A549 (cell line): ENCODE measurements at regions not wholly inside any gene's neighbourhood (a gene's known extent, or its start where the extent isn't known, plus 50 kb on each side); places are given as distances from the start of the nearest gene placed in this dataset.

ENCODE experiments used
- ATAC-seq, 2 experiments: fragments of 200-7000 bp in 1 of 2; fragments of >200 bp in 1 of 2; cut with Nextera tagmentation in 1 of 2; cut with Tn5 transposase in 1 of 2; 3 replicates each; pipeline versions ENCODE4 v1.8.0 to v1.9.1; 2018 to 2020; ENCODE audit warnings: mild to moderate bottlenecking in 1 of 2, moderate library complexity in 1 of 2
- CTCF ChIA-PET: fragments of 300-600 bp; sonication (Branson Sonifier 250); formaldehyde crosslinking; extraction: SDS; loops from one replicate; lab custom pipeline; 2021; ENCODE audit warnings: antibody characterized with exemption, inconsistent platforms; lab: Yijun Ruan, JAX
- POLR2A ChIA-PET: fragments of 350-600 bp; formaldehyde crosslinking; extraction: SDS; loops from one replicate; lab custom pipeline; 2021; ENCODE audit warnings: antibody characterized with exemption, inconsistent platforms; lab: Yijun Ruan, JAX
- DNase-seq, 2 experiments: peaks; one replicate each; pipeline versions ENCODE4 v3.0.0 to v3.0.0-alpha.2; 2011 to 2016; ENCODE audit warnings: low read depth in 1 of 2, low spot score in 1 of 2
- FAIRE-seq: peaks from 2 replicates; lab custom pipeline; 2011; peaks lifted over from hg19 to GRCh38; lab: Jason Lieb, UNC
- H3K27ac ChIP-seq, 2 experiments: fragments of >200 bp; sonication (Bioruptor Twin); formaldehyde crosslinking; 3 replicates each; pipeline ENCODE4 v1.5.1; 2016 to 2017
- H3K4me1 ChIP-seq: fragments of >200 bp; sonication (Bioruptor Twin); formaldehyde crosslinking; 3 replicates; pipeline ENCODE4 v1.6.1; 2016
- H3K4me2 ChIP-seq: fragments of >200 bp; sonication (Bioruptor Twin); formaldehyde crosslinking; 3 replicates; pipeline ENCODE4 v1.6.1; 2016
- H3K4me3 ChIP-seq: fragments of >200 bp; sonication (Bioruptor Twin); formaldehyde crosslinking; 3 replicates; pipeline ENCODE4 v1.5.1; 2016
- H3K9me3 ChIP-seq: fragments of >200 bp; sonication (Bioruptor Twin); formaldehyde crosslinking; 3 replicates; pipeline ENCODE4 v1.6.1; 2016
- ATOH8 ChIP-seq: fragments of 250-450 bp; sonication (Bioruptor Pico); IDR thresholded peaks from 2 replicates; pipeline ENCODE4 v1.5.0; 2020; ENCODE audit warnings: low read depth, mild to moderate bottlenecking, moderate library complexity
- BCL3 ChIP-seq: fragments of >200 bp; sonication (Bioruptor Twin); formaldehyde crosslinking; IDR thresholded peaks from 3 replicates; pipeline ENCODE4 v1.6.1; 2016
- BHLHE40 ChIP-seq: IDR thresholded peaks from 2 replicates; pipeline ENCODE4 v1.6.1; 2012; ENCODE audit warnings: low read depth, low read length, inconsistent platforms
- CHD2 ChIP-seq: fragments of 150-350 bp; IDR thresholded peaks from 2 replicates; pipeline ENCODE4 v1.6.1; 2014; ENCODE audit warnings: low read length; ENCODE audit not compliant: partially characterized antibody
- CTCF ChIP-seq: fragments of >200 bp; sonication (Bioruptor Twin); formaldehyde crosslinking; IDR thresholded peaks from 3 replicates; pipeline ENCODE4 v1.5.1; 2016
- EHF ChIP-seq: fragments of 250-450 bp; sonication (Bioruptor Pico); IDR thresholded peaks from 2 replicates; pipeline ENCODE4 v1.5.0; 2020; ENCODE audit warnings: mild to moderate bottlenecking
- EHMT2 ChIP-seq: fragments of 200-600 bp; sonication (generic); IDR thresholded peaks from 2 replicates; pipeline ENCODE4 v1.6.1; 2016; ENCODE audit warnings: antibody characterized with exemption, low read depth, mild to moderate bottlenecking, moderate library complexity
- FOSL2 ChIP-seq, 2 experiments: fragments of 450-650 bp in 1 of 2; fragments of >200 bp in 1 of 2; sonication (Bioruptor Twin) in 1 of 2; formaldehyde crosslinking; IDR thresholded peaks; 2 replicates each; pipeline versions ENCODE4 v1.5.0 to v1.6.1; 2016 to 2020; ENCODE audit warnings: mild to moderate bottlenecking in 1 of 2, moderate library complexity in 1 of 2
- FOXS1 ChIP-seq: fragments of 250-450 bp; sonication (Bioruptor Pico); IDR thresholded peaks from 2 replicates; pipeline ENCODE4 v1.5.0; 2020; ENCODE audit warnings: mild to moderate bottlenecking, moderate library complexity
- HES2 ChIP-seq: fragments of >200 bp; sonication (Bioruptor Twin); formaldehyde crosslinking; IDR thresholded peaks from 2 replicates; pipeline ENCODE4 v1.6.1; 2016
- HEYL ChIP-seq: fragments of 250-450 bp; sonication (Bioruptor Pico); IDR thresholded peaks from 2 replicates; pipeline ENCODE4 v1.8.0; 2021; ENCODE audit warnings: mild to moderate bottlenecking, moderate library complexity
- HOXB5 ChIP-seq: fragments of 250-450 bp; sonication (Bioruptor Pico); IDR thresholded peaks from 2 replicates; pipeline ENCODE4 v1.5.0; 2020; ENCODE audit warnings: mild to moderate bottlenecking, moderate library complexity
- JUNB ChIP-seq: fragments of >200 bp; sonication (Bioruptor Twin); formaldehyde crosslinking; IDR thresholded peaks from 2 replicates; pipeline ENCODE4 v1.6.1; 2016
- MAX ChIP-seq: IDR thresholded peaks from 2 replicates; pipeline ENCODE4 v1.6.1; 2012
- POLR2AphosphoS2 ChIP-seq: conservative IDR thresholded peaks from 2 replicates; pipeline ENCODE4 v1.6.1; 2012; ENCODE audit warnings: low read length, improper control_type of control experiment, inconsistent platforms
- RAD21 ChIP-seq, 2 experiments: fragments of >200 bp in 1 of 2; sonication (Bioruptor Twin) in 1 of 2; formaldehyde crosslinking in 1 of 2; IDR thresholded peaks in 1 of 2; conservative IDR thresholded peaks in 1 of 2; 2 replicates in 1 of 2; 3 replicates in 1 of 2; pipeline ENCODE4 v1.6.1; 2012 to 2018; ENCODE audit warnings: inconsistent platforms in 1 of 2
- RCOR1 ChIP-seq: fragments of 150-350 bp; IDR thresholded peaks from 2 replicates; pipeline ENCODE4 v1.6.1; 2014; ENCODE audit warnings: antibody characterized with exemption, low read length, low read depth
- TP53 ChIP-seq: fragments of 250-450 bp; sonication (Bioruptor Pico); IDR thresholded peaks from 2 replicates; pipeline ENCODE4 v1.5.0; 2021; ENCODE audit warnings: mild to moderate bottlenecking, moderate library complexity
- ZNF302 ChIP-seq: fragments of 250-450 bp; sonication (Bioruptor Pico); IDR thresholded peaks from 2 replicates; pipeline ENCODE4 v1.9.0; 2021; ENCODE audit warnings: inconsistent platforms, mild to moderate bottlenecking, moderate library complexity
- WGBS: methylation state at CpG from one replicate; pipeline ENCODE4 v1.1.6; 2017; ENCODE audit errors: missing lambda C conversion rate; 5-methylcytosine and 5-hydroxymethylcytosine counted together

GRCh38 chr15:70182858-70183695 is 85.4 kb upstream of the TLE3 start (continued):
- TF ChIP-seq BCL3, result no peak
- TF ChIP-seq, all 56 proteins: peak for 2

GRCh38 chr15:70181626-70182255 is 84.0 kb upstream of the TLE3 start:
- Histone ChIP-seq H3K4me1 (no peaks in the 10 kb centered on the region; the same call in 2 of the 3 replicates), H3K4me3 (no peak overlapping the region), H3K27ac (no peak overlapping the region), H3K9me3 (no peaks in the 10 kb centered on the region), H3K4me2 (no peak overlapping the region)
- POLR2A ChIA-PET, result no interaction called here
- FAIRE-seq (no peak), ATAC-seq (no peak), DNase-seq (no peak)
- no peak for TF ChIP-seq CHD2
- no peak for TF ChIP-seq EHMT2
- no peak for TF ChIP-seq ZNF302 (CRISPR knock-in tag)
- TF ChIP-seq HES2, result no peak
- no peak for TF ChIP-seq HEYL
- TF ChIP-seq HOXB5 (CRISPR knock-in tag), result no peak
- no peak for TF ChIP-seq BCL3
- no peak for TF ChIP-seq FOXS1 (CRISPR knock-in tag)
- no peak for TF ChIP-seq FOSL2 (IDR thresholded peaks at IDR 0.05)
- TF ChIP-seq FOSL2 (CRISPR knock-in tag; IDR thresholded peaks at IDR 0.05), result no peak
- no peak for TF ChIP-seq CTCF
- no peak for TF ChIP-seq POLR2AphosphoS2
- TF ChIP-seq ATOH8 (CRISPR knock-in tag), result no peak
- TF ChIP-seq EHF, result no peak
- no peak for TF ChIP-seq RCOR1
- no peak for TF ChIP-seq JUNB
- TF ChIP-seq RAD21 (conservative IDR thresholded peaks at IDR 0.05 in 1 of 2, IDR thresholded peaks at IDR 0.05 in 1 of 2), result no peak
- TF ChIP-seq MAX, result no peak
- TF ChIP-seq TP53 (CRISPR knock-in tag), result no peak
- TF ChIP-seq BHLHE40, result no peak
- 75% methylated on average over 4 of the region's 4 CpGs for WGBS
- CTCF ChIA-PET, result interaction anchor here (0.6 to 1.4 kb wide), 5 partner anchors 10 to 588 kb away, joined by 3 to 4 read pairs (median 3); no protein-coding TSS in a partner anchor
